ENCODE measurements at regions not wholly inside any gene's neighbourhood (a gene's known extent, or its start where the extent isn't known, plus 50 kb on each side); places are given as distances from the start of the nearest gene placed in this dataset.

DNA sequence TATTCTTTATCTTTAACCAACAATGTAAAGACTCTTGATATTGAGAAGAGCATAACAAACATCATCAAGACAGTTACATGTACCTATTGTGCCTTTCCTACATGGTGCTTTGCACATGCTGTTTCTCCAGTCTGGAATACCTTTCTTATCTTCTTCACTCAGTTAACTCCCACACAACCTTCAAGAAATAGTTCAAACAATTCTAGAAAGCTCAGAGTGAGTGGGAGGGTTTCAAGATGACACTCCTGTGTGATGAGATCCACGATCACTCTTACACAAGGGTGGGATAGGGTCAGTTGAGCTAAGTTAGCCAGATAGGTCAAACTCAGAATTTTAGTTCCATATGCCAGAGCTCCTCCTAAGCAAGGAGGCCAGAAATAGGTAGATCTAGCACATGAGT, 915.5 kb downstream of the NR2F1-AS1 start:
- TF ChIP-seq, protein P1, sequence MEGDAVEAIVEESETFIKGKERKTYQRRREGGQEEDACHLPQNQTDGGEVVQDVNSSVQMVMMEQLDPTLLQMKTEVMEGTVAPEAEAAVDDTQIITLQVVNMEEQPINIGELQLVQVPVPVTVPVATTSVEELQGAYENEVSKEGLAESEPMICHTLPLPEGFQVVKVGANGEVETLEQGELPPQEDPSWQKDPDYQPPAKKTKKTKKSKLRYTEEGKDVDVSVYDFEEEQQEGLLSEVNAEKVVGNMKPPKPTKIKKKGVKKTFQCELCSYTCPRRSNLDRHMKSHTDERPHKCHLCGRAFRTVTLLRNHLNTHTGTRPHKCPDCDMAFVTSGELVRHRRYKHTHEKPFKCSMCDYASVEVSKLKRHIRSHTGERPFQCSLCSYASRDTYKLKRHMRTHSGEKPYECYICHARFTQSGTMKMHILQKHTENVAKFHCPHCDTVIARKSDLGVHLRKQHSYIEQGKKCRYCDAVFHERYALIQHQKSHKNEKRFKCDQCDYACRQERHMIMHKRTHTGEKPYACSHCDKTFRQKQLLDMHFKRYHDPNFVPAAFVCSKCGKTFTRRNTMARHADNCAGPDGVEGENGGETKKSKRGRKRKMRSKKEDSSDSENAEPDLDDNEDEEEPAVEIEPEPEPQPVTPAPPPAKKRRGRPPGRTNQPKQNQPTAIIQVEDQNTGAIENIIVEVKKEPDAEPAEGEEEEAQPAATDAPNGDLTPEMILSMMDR (IDR thresholded peaks at IDR 0.05; ENCODE audit: low read depth, low read length): no peak
- no peak for TF ChIP-seq EZH2phosphoT487 (IDR thresholded peaks at IDR 0.05; ENCODE audit: low read depth)

Measured in OCI-LY3 (cell line).